Left cardiac atrium (tissue), 4 donors: ENCODE measurements at regions not wholly inside any gene's neighbourhood (a gene's known extent, or its start where the extent isn't known, plus 50 kb on each side); places are given as distances from the start of the nearest gene placed in this dataset.

Experiments
- ATAC-seq, 2 donors: fragments of 200-7000 bp; cut with Tn5 transposase; one replicate each; pipeline ENCODE4 v1.9.1; 2020; ENCODE audit warnings: mild to moderate bottlenecking in 2 of 2, moderate library complexity in 2 of 2
- DNase-seq: peaks from one replicate; pipeline ENCODE4 v3.0.0-alpha.2; 2020
- intact Hi-C, 2 donors: fragments of 100-400 bp; cut with DNase I; formaldehyde crosslinking; loops; one replicate each; pipeline versions ENCODE4 v1.14.1 to v1.15.1; 2022 to 2023
- donor health status: DM: no; HTN: yes; CAD: no.
- donor health status: DM: no; HTN: yes; CAD: no; lungs with severe emphysema.
- donor health status: DM: yes; HTN: yes; CAD: no.
- donor health status: Dilated cardiomyopathy.

DNA sequence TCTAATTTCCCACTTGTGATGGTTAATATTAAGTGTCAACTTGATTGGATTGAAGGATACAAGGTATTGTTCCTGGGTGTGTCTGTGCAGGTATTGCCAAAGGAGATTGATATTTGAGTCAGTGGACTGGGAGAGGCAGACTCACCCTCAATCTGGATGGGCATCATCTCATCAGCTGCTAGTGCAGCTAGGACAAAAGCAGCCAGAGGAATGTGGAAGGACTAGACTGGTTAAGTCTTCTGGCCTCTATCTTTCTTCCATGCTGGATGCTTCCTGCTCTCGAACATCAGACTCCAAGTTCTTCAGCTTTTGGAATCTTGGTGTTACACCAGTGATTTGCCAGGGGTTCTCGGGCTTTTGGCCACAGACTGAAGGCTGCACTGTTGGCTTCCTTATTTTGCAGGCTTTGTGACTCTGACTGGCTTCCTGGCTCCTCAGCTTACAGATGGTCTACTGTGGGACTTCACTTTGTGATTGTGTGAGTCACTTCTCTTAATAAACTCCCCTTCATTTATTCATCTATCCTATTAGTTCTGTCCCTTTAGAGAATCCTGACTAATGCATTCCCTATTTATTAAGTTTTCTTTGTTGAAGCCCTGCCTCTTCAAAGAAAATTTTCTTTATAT lies 1087.5 kb upstream of the NXPH2 start:
- ATAC-seq (no peak), DNase-seq (no peak)
- intact Hi-C loops, result no loop called here

DNA sequence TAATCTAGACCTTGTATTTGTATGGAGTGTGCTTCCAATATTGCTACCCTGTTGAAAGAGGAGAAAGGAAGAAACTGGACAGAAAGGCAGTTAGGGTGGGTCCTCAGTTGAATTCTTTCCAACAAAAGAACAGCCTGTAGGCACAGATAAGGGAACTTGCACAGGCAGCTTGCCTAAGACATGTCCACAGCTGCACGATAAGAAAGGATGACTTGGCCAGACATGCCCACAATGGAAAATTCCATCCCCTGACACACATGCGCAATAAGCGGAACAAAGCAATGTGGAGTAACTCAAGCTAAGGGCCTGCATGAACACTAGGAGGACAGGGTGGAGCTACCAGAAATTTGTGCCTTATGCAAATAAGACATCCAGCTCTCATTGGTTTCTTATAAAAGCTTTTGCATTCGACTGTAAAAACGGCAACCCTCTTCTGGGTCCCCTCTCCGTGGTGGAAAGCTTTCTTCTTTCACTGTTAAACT lies 1084.7 kb upstream of the NXPH2 start:
- ATAC-seq (no peak), DNase-seq (no peak)
- intact Hi-C loops, result no loop called here

DNA sequence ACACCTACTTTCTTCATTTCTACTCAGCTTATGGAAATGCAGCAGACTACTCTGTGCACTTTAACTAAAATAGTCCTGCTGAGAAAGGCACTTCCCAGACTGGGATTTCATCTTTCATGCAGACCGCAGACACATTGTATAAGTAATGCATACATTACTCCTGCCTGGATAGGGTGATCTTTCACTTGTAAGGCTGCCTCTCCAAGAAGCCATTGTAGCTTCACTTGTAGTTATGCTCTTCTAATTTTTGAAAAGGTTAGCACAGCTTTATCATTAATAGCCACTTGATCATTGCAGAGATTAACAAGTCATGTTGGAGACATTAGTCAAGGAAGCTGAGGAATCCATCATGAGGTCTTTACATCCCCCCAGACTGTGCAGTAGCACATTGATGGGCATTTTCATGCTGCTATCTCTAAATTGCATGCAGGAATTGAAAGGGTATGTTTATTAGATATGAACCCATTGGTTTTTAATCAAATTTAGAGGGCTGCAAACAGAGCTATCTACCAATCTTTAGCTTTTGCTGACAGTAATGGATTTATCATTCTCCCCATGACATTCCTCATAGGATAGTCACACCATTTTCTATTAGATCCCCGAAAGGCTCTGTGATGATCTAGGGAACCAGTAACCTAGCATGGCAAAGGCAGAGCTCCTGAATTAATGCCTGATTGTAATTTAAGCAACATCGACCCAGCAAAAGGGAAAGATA lies 1074.7 kb upstream of the NXPH2 start:
- DNase-seq (no peak), ATAC-seq (no peak)
- intact Hi-C loops, result no loop called here

DNA sequence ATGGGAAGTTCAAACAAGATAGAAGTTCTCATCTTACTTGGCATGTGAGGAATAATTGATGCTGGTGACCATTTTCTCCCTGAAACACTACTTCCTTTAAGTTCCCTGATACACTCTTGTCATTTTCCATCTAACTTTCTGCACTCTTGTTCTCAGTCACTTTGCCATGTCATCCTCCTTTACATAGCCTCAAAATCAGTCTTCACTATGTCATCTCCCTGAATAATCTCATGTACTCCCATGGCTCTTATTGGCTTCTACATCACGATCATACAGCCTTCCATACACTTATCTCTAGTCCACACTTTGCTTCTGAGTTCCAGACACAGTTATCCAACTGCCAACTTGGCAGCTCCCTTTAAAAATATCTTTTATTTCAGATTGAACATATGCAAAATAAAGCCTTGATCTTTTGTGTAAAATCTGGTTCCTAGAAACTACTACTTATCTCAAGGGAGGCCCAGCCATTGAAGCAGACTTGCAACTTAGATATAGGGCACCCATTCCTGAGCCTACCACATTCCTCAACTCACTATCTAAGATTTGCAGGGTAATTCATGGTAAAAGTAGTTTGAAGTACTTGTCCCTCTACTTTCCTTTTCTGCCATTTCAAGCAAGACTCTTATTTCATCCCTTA lies 1070.2 kb upstream of the NXPH2 start:
- no peak for ATAC-seq
- no peak for DNase-seq
- intact Hi-C loops, result no loop called here

DNA sequence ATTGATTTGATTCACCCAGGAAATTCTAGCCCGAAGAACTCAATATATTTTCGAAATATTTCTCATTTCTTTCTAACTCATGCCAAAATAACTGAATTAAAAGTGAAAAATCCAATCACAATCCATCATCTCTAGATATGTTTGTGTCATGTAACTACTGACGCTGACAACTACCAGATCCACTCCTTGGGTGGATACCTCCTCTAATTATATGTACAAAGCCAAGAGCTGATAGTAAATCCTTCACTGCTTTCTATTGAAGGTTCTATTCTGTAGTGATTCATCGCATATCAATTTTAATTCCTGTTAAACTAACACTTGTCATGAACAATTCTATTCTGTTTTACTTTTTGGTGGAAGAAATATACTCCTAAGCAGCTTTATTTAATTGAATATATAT lies 1056.6 kb upstream of the NXPH2 start:
- ATAC-seq (no peak), DNase-seq (no peak)
- intact Hi-C loops, result no loop called here

DNA sequence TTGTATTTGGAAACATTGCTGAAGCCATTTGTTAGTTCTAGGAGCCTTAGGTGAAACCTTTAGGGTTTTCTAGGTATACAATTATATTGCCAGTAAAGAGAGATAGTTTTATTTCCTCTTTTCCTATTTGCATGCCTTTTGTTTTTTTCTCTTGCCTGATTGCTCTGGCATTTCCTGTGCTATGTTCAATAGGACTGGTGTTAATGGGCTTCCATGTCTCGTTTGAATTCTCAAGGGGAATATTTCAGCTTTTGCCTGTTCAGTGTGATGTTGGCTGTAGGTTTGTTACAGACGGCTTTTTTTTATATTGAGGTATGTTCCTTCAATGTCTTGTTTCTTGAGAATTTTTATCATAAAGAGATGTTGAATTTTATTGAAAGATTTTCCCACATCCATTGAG lies 1054.9 kb upstream of the NXPH2 start:
- ATAC-seq (no peak), DNase-seq (no peak)
- intact Hi-C loops, result no loop called here

DNA sequence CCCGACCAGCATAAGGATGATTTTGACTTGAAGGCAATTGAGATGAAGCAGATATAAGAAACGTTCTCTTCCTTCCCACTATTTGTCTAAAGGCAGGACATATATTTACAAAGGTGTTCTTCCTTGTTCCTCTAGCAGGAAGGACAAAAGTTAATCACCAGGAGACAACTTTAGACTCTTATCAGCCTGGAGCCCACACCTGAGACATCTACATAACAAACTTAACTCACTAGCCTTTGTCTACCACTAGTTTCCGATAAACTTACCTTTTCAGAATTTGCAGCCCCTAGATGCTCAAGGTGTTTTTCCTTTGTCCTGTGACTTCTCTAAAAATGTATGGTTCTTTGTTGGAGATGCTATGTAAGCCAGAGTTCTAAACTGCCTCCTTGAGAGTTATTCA lies 1047.8 kb upstream of the NXPH2 start:
- DNase-seq (no peak), ATAC-seq (no peak)
- intact Hi-C loops, result no loop called here

DNA sequence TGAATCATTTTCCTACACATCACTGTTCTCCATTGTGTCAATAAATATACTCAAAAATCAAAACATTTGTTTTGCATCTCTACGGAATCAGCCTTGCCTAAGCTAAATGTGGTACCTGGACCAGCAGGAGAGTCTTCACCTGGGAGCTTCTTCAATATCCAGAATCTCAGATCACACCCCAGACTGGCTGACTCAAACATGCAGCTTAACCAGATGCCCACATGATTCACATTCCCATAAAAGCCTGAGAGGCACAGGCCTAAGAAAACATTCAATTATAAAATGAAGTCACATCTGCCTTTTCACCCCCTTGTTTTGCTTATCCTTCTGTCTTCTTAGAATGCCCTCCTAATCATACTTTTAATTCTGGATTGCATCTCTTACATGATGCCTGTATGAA lies 1045.5 kb upstream of the NXPH2 start:
- intact Hi-C loops, result no loop called here
- no peak for DNase-seq

DNA sequence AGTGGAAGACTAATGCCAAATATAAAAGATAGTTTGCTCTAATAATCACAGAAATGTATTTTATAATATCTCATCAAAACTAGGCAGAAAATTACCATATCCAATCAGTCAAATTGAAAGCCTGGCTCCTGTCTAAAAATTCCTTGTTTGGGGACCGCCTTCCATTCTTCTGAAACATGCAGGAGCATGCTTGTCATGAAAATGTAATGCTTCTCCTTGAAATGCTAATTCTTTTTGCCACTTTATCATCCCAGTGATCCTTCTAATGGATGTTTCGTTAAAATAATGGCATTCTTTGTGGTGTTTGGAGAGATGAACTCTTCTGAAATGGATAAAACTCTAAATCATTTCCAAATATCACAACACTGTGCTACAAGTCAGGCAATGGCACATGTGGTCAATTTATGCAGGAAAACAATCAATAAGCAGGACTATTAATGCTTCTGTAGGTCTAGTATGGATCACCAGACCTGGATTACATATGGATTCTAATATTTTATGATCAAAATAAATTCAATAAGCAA lies 1039.1 kb upstream of the NXPH2 start:
- DNase-seq, result no peak
- intact Hi-C loops, result no loop called here
- no peak for ATAC-seq

More for the DNA sequence above, 1045.5 kb upstream of the NXPH2 start:
- ATAC-seq, result no peak

DNA sequence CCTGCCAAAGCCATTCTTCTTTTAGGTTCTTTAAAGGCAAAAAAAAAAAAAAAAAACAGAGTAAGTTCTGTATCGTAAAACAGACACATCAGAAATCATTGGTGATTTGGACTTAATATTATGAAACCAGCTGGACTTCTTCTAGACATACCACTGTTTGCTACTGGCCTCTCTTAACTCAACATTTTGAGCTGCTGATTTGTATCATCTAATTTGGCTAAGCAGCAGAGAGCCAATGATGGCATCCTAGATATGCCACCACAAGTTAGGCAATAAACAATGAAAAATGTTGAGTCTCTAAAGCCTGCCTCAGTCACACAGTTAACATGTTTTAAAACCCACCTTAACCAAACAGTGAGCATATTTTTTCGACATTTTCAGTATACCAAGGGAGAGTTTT lies 1034.3 kb upstream of the NXPH2 start:
- intact Hi-C loops, result no loop called here
- DNase-seq, result no peak
- ATAC-seq, result no peak

DNA sequence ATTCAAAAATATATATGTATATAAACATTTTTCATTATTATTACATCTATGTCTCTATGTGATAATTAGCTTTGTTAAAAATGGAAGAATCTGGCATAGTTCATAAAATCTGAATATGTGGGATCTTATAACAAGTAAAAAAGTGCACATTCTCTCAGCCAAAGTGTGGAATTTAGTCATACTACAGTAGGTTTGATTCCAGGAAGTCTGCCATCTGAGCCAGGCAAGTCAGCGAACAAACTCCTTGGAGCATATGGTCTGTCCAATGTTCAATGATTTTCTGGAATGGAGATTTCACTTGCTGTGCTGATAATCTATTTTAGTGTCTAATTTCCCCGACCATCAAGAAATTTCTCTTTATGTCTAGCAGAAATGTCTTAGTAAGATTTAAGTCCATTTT lies 1033.2 kb upstream of the NXPH2 start:
- intact Hi-C loops, result no loop called here
- no peak for ATAC-seq
- DNase-seq, result no peak

DNA sequence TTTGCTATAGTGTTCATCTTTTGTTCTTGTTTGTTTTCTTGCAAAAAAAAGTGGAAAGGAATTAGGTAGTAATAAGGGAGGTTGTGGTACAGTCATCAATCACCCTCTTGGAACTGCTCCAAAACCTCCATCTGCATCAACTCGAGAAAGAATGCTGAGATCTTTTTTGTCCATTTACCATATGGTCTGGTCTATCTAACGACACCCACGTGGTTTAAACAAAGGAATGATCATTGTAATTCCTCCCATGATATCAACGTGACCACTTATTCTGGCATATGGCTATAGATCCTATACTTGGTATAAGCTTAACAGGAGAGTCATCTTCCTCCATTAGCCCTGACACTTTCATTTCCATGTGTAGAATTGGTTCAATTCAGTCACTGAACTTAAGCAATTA lies 1025.3 kb upstream of the NXPH2 start:
- DNase-seq, result no peak
- ATAC-seq, result no peak

DNA sequence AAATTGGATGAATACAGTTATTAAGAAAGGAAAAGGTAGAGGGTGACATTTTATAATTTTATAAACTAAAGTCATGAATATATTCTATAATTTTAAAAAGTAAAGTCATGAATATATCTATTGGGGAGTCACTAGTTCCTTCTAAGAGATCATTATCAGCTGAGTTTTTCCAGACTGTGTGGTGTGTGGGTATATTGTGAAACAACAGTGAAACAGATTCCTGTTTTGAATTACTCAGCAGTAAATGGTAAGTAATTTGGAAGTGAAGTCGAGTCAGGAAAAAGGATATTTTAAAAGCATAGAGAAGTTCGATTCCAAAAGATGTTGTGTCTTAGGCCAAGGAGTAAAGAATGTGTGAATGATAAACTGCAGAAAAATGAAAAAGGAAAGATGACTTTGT lies 1018.2 kb upstream of the NXPH2 start:
- intact Hi-C loops, result no loop called here
- no peak for DNase-seq
- ATAC-seq, result no peak

More for the DNA sequence above, 1025.3 kb upstream of the NXPH2 start:
- intact Hi-C loops, result no loop called here

DNA sequence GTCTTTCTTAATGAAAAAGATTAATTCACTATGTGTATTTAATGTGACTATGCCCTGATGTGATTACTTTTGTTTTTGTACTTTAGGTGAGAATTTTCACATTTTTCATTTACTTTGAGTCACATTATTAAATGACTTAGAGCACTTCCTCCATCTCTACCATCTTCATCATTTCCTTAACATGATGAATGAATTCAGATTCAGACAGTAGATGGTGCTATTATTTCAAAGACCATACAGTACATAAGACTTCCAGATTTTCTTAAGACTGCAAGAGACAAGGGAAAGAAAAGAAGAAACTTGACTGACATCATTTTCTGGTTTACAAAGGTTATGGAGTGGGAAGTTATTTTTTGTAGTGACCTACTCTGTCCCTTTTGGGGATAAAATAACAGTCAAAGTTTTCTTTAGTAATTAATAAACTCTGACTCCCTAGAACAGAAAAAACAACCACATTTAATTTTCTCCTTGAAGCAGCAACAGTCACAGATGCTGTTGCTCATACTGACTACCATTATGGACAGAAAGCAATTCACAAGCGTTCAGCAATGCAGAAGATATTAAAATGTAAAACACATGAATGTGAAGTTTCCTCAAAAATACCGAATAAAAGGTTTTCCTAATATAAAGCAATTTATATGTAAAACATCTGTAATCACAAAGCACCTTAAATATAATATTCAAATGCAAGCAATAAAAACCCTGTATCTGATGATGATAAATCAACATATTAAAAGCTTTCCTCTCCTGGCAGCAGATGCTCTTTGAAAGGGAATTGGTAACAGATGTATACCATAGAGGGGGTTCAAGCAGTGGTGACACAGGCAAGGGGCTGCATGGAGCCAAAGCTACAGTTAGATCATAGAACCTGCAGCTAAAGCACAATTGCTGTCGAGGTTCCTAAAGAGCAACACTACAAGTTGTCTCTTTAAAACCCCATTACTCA lies 1010.9 kb upstream of the NXPH2 start:
- intact Hi-C loops, result loop anchor here in 1 of 2 donors (5.0 kb wide), 1 partner anchor 1076 kb away; no protein-coding TSS in a partner anchor
- DNase-seq, result no peak
- ATAC-seq, result no peak

DNA sequence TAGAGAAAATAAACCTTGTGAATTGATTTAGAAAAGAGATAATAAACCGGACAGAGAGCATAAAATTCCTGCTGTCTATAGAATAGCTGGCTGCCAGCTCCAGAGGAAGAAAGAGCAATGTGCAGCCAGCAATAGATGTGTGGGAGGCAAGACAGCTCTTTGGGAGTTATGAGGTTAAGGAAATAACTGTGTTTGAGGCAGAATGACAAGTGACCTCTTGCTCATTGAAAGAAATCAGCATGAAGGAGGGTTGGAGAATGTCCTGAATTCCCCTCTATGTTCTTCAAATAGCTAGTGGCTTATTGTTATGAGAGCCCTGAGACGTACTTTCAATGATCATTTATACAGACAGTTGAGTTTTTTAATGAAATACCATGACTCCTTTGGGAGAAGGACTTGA lies 1009.9 kb upstream of the NXPH2 start:
- intact Hi-C loops, result loop anchor here in 1 of 2 donors (5.0 kb wide), 1 partner anchor 1077 kb away; no protein-coding TSS in a partner anchor
- DNase-seq, result no peak
- no peak for ATAC-seq

DNA sequence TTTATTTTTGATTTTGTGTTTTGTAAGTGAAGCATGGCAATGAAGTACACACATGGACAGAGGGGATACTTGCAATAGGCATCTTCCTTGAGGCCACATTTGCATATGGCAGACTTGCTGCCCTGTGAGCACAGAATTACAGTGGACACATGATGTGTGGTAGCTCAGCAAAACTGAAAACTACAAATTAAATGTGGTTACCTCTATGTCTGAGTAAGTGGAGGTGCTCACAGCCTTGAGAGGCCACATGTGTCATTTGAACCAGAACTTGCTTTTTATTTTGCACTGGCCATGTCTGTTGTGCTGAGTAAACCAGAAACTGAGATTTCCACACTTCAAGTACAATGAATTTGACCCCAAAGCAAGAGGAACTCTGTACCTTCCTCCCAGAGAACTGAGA lies 998.5 kb upstream of the NXPH2 start:
- ATAC-seq, result no peak
- intact Hi-C loops, result no loop called here

DNA sequence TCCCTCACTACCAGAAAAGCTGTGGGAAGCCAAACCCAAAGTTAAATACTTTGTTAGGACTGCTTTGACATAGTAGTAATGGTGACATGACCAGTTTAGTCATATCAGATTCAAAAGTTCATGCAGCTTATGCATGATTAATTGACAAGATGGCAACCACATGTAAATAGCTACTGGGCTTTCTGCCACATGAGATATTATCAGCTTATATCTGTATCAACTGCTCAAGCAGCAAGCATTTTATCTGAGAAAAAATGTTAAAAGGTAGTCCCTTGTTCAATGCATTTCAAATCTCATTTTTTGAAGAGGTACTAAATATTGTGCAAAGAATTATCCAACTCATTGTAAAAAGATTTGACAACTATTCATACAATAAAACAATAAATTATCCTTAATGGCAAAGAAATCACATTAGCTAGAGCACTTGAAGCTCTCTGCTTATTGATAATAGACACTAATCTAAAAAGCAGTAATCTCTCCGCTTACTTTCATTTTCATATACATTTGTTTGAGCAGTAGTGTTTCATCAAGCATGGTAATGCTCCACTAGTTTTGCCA lies 993.6 kb upstream of the NXPH2 start:
- DNase-seq (no peak), ATAC-seq (no peak)
- intact Hi-C loops, result no loop called here

More for the DNA sequence above, 998.5 kb upstream of the NXPH2 start:
- DNase-seq, result no peak

DNA sequence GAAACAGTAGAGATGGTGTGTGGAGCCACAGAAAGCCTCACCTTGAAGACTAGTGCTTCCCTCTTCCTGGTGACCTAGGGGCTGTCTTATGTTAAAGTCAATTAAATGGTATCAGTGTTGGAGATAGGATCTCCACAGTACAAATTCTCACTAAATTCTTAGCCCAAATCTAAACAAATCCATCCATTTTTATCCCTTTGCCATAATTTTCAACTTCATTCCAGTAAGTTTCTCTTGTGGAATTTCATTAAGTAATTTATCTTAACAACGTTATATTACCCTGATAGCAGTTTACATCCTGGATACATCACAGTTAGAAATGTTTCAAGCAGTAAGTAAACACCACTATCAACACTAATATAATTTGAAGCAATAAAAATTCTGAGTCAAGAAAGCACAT lies 989.4 kb upstream of the NXPH2 start:
- ATAC-seq (no peak), DNase-seq (no peak)
- intact Hi-C loops, result no loop called here

DNA sequence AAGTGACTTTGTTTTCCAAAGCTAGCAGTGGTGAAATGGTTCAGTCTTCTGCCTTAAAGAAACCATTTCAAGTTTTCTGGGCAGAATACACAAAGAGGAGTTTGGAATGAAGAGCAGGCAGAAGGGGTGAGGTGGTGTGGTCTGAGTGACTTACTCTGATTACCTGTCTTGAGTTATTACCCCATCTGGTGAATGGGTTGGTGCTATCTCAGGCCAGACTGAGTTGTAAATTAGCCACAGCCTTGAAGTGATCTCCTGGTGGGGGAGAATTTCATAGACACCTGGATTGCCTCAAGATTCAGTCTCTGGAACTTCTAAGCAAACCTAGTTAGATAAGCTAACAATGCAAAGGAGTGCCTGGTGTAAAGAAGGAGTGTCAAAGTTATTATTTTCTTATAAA lies 983.5 kb upstream of the NXPH2 start:
- intact Hi-C loops, result no loop called here
- DNase-seq (no peak), ATAC-seq (no peak)
